Activated T-helper 2 cell treated with anti-CD3 and anti-CD28 coated beads, Interferon-gamma antibody, Interleukin-2, Interleukin-4, amounts not matched to agents 10 μg/mL and 5 μg/mL and 100 μg/mL, durations not matched to agents 14 hours and 24 hours and 36 hours (primary cell): ENCODE measurements at regions not wholly inside any gene's neighbourhood (a gene's known extent, or its start where the extent isn't known, plus 50 kb on each side); places are given as distances from the start of the nearest gene placed in this dataset.
"Not testable (repeated sequence)": the region's sequence is repeated elsewhere in the genome, so short reads cannot be mapped to it uniquely, and the experiment has no call there.

Experiments used
- DNase-seq: peaks from one replicate; pipeline ENCODE4 v3.0.0; 2021; ENCODE audit warnings: low spot score
- H3K27ac Mint-ChIP-seq: one replicate; pipeline ENCODE4 v1.8.0; 2021; ENCODE audit warnings: mixed read lengths
- H3K27me3 Mint-ChIP-seq: one replicate; pipeline ENCODE4 v1.8.0; 2021; ENCODE audit warnings: low read depth, mixed read lengths
- H3K36me3 Mint-ChIP-seq: one replicate; pipeline ENCODE4 v1.8.0; 2021; ENCODE audit warnings: low read depth, mixed read lengths
- H3K4me1 Mint-ChIP-seq: one replicate; pipeline ENCODE4 v1.8.0; 2021; ENCODE audit warnings: low read depth, mixed read lengths
- H3K4me3 Mint-ChIP-seq: one replicate; pipeline ENCODE4 v1.8.0; 2021; ENCODE audit warnings: low read depth, mild to moderate bottlenecking, moderate library complexity, mixed read lengths
- H3K9me3 Mint-ChIP-seq: one replicate; pipeline ENCODE4 v1.8.0; 2021; ENCODE audit warnings: mixed read lengths
- intact Hi-C: fragments of 100-400 bp; cut with micrococcal nuclease; formaldehyde crosslinking; loops from one replicate; pipeline ENCODE4 v1.15.1; 2023

GRCh38 chr1:30084909-30085571 lies 638.3 kb downstream of the MATN1 start:
- Mint-ChIP-seq H3K27me3 (no peaks in the 10 kb centered on the region), H3K4me3 (no peak overlapping the region), H3K36me3 (no peaks in the 10 kb centered on the region), H3K27ac (no peak overlapping the region), H3K4me1 (no peaks in the 10 kb centered on the region), H3K9me3 (peaks cover 3% of the 10 kb centered on the region)
- intact Hi-C loops = no loop called here
- DNase-seq = no peak

- no peak overlapping the region for H3K27ac Mint-ChIP-seq
- DNase-seq = no peak
- no peak overlapping the region for H3K4me3 Mint-ChIP-seq
- H3K9me3 Mint-ChIP-seq = no peaks in the 10 kb centered on the region
- H3K4me1 Mint-ChIP-seq = no peaks in the 10 kb centered on the region
- no peaks in the 10 kb centered on the region for H3K36me3 Mint-ChIP-seq
- peaks cover under 1% of the 10 kb centered on the region for H3K27me3 Mint-ChIP-seq
- intact Hi-C loops = no loop called here
These were observed 639.5 kb downstream of the MATN1 start for GRCh38 chr1:30083800-30084464.

- peaks cover 2% of the 10 kb centered on the region for H3K27me3 Mint-ChIP-seq
- H3K4me3 Mint-ChIP-seq = no peak overlapping the region
- intact Hi-C loops = no loop called here
- DNase-seq = no peak
- no peaks in the 10 kb centered on the region for H3K9me3 Mint-ChIP-seq
- H3K36me3 Mint-ChIP-seq = no peaks in the 10 kb centered on the region
- no peak overlapping the region for H3K27ac Mint-ChIP-seq
- no peaks in the 10 kb centered on the region for H3K4me1 Mint-ChIP-seq
These were observed 641.8 kb downstream of the MATN1 start for GRCh38 chr1:30081379-30082102.

DNA sequence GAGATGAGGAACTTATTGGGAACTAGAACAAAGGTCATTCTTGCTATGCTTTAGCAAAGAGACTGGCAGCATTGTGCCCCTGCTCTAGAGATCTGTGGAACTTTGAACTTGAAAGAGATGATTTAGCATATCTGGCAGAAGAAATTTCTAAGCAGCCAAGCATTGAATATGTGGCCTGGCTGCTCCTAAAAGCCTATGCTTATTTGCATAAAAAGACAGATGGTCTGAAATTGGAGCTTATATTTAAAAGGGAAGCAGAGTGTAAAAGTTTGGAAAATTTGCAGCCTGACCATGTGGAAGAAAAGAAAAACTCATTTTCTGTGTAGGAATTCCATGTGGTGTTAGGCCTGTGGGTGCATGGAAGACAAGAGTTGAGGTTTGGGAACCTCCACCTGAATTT lies 647.5 kb downstream of the MATN1 start:
- H3K4me3 Mint-ChIP-seq, H3K9me3 Mint-ChIP-seq, DNase-seq, H3K4me1 Mint-ChIP-seq, intact Hi-C loops, H3K27me3 Mint-ChIP-seq, H3K36me3 Mint-ChIP-seq, H3K27ac Mint-ChIP-seq: not testable (repeated sequence)

DNA sequence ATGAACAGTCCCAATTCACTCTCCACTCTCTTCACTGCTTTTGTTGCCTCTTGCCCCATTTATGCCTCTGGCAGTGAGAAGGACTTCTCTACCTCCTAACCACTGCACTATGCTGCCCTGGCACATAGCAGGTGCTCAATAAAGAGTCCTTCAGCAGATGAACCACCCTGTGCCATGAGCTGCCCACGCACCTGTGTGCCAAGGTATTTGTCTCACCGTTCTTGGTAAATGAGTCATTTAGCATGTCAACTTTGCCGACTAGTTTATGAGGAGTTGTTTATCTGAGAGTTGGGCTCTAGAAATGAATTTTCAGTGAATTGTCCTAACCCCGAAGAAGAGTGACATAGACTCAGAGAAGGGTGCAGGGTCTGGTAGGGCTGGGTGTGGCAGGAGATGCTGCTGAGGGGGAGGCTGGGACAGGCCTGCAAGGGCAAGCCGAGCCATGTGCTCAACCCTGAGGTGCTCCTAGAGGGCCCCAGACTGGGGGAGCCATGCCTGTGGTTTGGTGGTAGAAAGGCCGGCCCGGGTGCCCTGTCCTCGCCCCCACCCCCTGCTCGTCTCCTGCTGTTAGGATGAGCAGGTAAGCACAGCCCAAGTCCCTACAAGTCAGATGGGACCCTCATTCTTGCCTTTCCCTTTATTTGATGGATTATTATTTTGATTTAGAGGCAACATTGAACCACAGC lies 654.5 kb downstream of the MATN1 start:
- Mint-ChIP-seq H3K9me3 (no peaks in the 10 kb centered on the region), H3K4me3 (no peak overlapping the region), H3K4me1 (no peaks in the 10 kb centered on the region), H3K36me3 (no peaks in the 10 kb centered on the region), H3K27ac (no peak overlapping the region), H3K27me3 (no peaks in the 10 kb centered on the region)
- no peak for DNase-seq
- intact Hi-C loops = no loop called here

GRCh38 chr1:30064547-30064946 lies 658.8 kb downstream of the MATN1 start:
- no peak for DNase-seq
- intact Hi-C loops = no loop called here
- H3K4me3 Mint-ChIP-seq = no peak overlapping the region
- H3K4me1 Mint-ChIP-seq = no peaks in the 10 kb centered on the region
- no peaks in the 10 kb centered on the region for H3K36me3 Mint-ChIP-seq
- H3K27me3 Mint-ChIP-seq = no peaks in the 10 kb centered on the region
- H3K27ac Mint-ChIP-seq = no peak overlapping the region
- H3K9me3 Mint-ChIP-seq = no peaks in the 10 kb centered on the region

- Mint-ChIP-seq H3K27me3 (no peaks in the 10 kb centered on the region), H3K4me3 (no peak overlapping the region), H3K27ac (no peak overlapping the region), H3K4me1 (no peaks in the 10 kb centered on the region), H3K9me3 (no peaks in the 10 kb centered on the region), H3K36me3 (no peaks in the 10 kb centered on the region)
- no peak for DNase-seq
- intact Hi-C loops = no loop called here
These were observed 659.6 kb downstream of the MATN1 start for GRCh38 chr1:30063621-30064280.

- H3K27me3 Mint-ChIP-seq = no peaks in the 10 kb centered on the region
- H3K27ac Mint-ChIP-seq = no peak overlapping the region
- no peaks in the 10 kb centered on the region for H3K9me3 Mint-ChIP-seq
- no peaks in the 10 kb centered on the region for H3K4me1 Mint-ChIP-seq
- no peak for DNase-seq
- intact Hi-C loops = no loop called here
- H3K36me3 Mint-ChIP-seq = no peaks in the 10 kb centered on the region
- no peak overlapping the region for H3K4me3 Mint-ChIP-seq
These were observed 661.8 kb downstream of the MATN1 start for GRCh38 chr1:30061292-30062220.

- DNase-seq = no peak
- Mint-ChIP-seq H3K9me3 (no peaks in the 10 kb centered on the region), H3K36me3 (no peaks in the 10 kb centered on the region), H3K27me3 (peaks cover 2% of the 10 kb centered on the region), H3K4me1 (no peaks in the 10 kb centered on the region), H3K27ac (no peak overlapping the region), H3K4me3 (no peak overlapping the region)
- intact Hi-C loops = no loop called here
These were observed 662.6 kb downstream of the MATN1 start for GRCh38 chr1:30060738-30061137.

GRCh38 chr1:30058970-30059369 lies 664.4 kb downstream of the MATN1 start:
- no peak overlapping the region for H3K4me3 Mint-ChIP-seq
- no peak for DNase-seq
- H3K36me3 Mint-ChIP-seq = no peaks in the 10 kb centered on the region
- intact Hi-C loops = no loop called here
- peaks cover 2% of the 10 kb centered on the region for H3K27me3 Mint-ChIP-seq
- no peaks in the 10 kb centered on the region for H3K9me3 Mint-ChIP-seq
- H3K4me1 Mint-ChIP-seq = no peaks in the 10 kb centered on the region
- no peak overlapping the region for H3K27ac Mint-ChIP-seq

DNA sequence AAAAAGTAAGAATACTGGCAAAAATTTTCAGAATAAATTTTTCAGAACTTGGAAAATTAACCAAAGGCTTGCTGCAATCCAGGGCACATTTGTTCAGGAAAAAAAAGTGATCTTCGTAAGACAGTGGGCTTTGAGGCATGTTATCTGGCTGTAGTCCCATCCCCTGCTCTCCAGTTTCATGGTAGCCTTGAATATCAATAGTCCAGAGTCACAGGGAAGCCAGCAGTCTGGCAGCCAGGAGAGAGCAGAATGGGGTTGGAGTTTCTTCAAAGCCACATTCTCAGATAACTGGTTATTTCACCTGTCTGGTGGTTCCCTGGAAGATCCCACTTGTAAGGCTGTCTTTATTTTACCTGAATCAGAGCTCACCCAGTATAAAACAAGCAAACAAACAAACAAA lies 669.3 kb downstream of the MATN1 start:
- no peaks in the 10 kb centered on the region for H3K9me3 Mint-ChIP-seq
- H3K4me3 Mint-ChIP-seq = no peak overlapping the region
- no peak overlapping the region for H3K27ac Mint-ChIP-seq
- intact Hi-C loops = no loop called here
- H3K4me1 Mint-ChIP-seq = no peaks in the 10 kb centered on the region
- peaks cover 8% of the 10 kb centered on the region for H3K27me3 Mint-ChIP-seq
- no peak for DNase-seq
- no peaks in the 10 kb centered on the region for H3K36me3 Mint-ChIP-seq

GRCh38 chr1:30052178-30052577 lies 671.2 kb downstream of the MATN1 start:
- Mint-ChIP-seq H3K27me3 (peaks cover 8% of the 10 kb centered on the region), H3K36me3 (no peaks in the 10 kb centered on the region), H3K4me1 (no peaks in the 10 kb centered on the region), H3K4me3 (no peak overlapping the region), H3K9me3 (no peaks in the 10 kb centered on the region), H3K27ac (no peak overlapping the region)
- DNase-seq = no peak
- intact Hi-C loops = no loop called here
